Kidney (tissue), 13 donors: ENCODE measurements at regions not wholly inside any gene's neighbourhood (a gene's known extent, or its start where the extent isn't known, plus 50 kb on each side); places are given as distances from the start of the nearest gene placed in this dataset.

Experiments
- DNase-seq, 5 donors: peaks; one replicate each; pipeline ENCODE4 v3.0.0-alpha.2; 2013 to 2020
- FAIRE-seq: peaks from 2 replicates; lab custom pipeline; 2012; peaks lifted over from hg19 to GRCh38; lab: Jason Lieb, UNC
- H3K27ac ChIP-seq, 2 donors: one replicate each; pipeline ENCODE4 v1.7.0; 2013; ENCODE audit warnings: low read depth in 2 of 2, low read length in 2 of 2, inconsistent platforms in 1 of 2
- H3K27me3 ChIP-seq: one replicate; pipeline ENCODE4 v1.7.1; 2013; ENCODE audit warnings: low read length, inconsistent platforms; ENCODE audit not compliant: control insufficient read depth, insufficient read depth
- H3K36me3 ChIP-seq, 3 donors: one replicate each; pipeline versions ENCODE4 v1.7.0 to v1.7.1; 2013; ENCODE audit warnings: low read length in 3 of 3, control low read depth in 1 of 3, inconsistent platforms in 1 of 3; ENCODE audit not compliant: insufficient read depth in 3 of 3, control insufficient read depth in 2 of 3
- H3K4me1 ChIP-seq, 3 donors: one replicate each; pipeline versions ENCODE4 v1.7.0 to v1.7.1; 2013; ENCODE audit warnings: low read length in 3 of 3, inconsistent platforms in 1 of 3, low read depth in 1 of 3; ENCODE audit not compliant: control insufficient read depth in 2 of 3, insufficient read depth in 2 of 3
- H3K4me3 ChIP-seq, 3 donors: one replicate each; pipeline versions ENCODE4 v1.7.0 to v1.8.1; 2013; ENCODE audit warnings: low read length in 3 of 3, control low read depth in 1 of 3, inconsistent platforms in 1 of 3
- H3K9ac ChIP-seq, 3 donors: one replicate each; pipeline versions ENCODE4 v1.7.0 to v1.7.1; 2013; ENCODE audit warnings: low read length in 3 of 3, control low read depth in 1 of 3, inconsistent platforms in 1 of 3
- H3K9me3 ChIP-seq, 3 donors: one replicate each; pipeline versions ENCODE4 v1.7.0 to v1.7.1; 2013; ENCODE audit warnings: low read length in 3 of 3, control low read depth in 1 of 3, inconsistent platforms in 1 of 3; ENCODE audit not compliant: control insufficient read depth in 2 of 3, insufficient read depth in 1 of 3
- intact Hi-C: fragments of 100-400 bp; cut with DNase I; formaldehyde crosslinking; loops from one replicate; pipeline ENCODE4 v1.11.1; 2022
- TF ChIP-seq, protein P1 (sequence below): IDR thresholded peaks from 3 replicates; pipeline ENCODE4 v1.5.1; 2012; ENCODE audit warnings: mild to moderate bottlenecking, moderate library complexity, borderline replicate concordance; ENCODE audit not compliant: insufficient read depth; ENCODE audit errors: extremely low read depth
- donor health status: control.
- donor health status: control.
- donor health status: control.
- donor health status: control.
- donor health status: control.
- donor health status: DM: yes; HTN: yes; CAD: no.
- donor health status: Normal renal cell carcinoma (clear cell type).

DNA sequence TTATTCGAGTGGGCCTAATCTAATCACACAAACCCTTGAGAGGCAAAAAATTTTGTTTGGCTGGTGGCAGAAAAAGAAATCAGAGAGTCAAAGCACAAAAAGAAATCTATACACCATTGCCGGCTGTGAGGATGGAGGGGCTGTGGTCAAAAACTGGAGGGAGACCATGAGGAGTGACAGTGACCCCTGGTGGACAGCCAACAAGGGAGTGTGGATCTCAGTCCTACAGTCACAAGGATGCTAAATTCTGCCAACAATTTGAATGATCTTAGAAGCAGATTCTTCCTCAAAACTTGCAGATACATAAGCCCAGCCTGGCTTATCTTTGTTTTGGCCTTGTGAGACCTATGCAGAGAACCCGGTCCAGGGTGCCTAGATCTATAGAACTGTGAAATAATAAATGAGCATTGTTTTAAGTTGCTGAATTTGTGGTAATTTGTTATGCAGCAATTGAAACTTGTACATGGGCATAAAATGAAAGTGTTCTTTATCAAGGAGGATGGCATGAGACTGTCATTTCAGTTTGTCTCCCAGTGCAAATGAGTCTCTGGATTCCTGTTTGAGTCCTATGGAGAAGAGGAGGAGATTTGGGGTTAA is 103.0 kb upstream of the ARHGEF26 start:
- H3K36me3 ChIP-seq, result no peaks in the 10 kb centered on the region
- intact Hi-C loops, result no loop called here
- TF ChIP-seq, protein P1, sequence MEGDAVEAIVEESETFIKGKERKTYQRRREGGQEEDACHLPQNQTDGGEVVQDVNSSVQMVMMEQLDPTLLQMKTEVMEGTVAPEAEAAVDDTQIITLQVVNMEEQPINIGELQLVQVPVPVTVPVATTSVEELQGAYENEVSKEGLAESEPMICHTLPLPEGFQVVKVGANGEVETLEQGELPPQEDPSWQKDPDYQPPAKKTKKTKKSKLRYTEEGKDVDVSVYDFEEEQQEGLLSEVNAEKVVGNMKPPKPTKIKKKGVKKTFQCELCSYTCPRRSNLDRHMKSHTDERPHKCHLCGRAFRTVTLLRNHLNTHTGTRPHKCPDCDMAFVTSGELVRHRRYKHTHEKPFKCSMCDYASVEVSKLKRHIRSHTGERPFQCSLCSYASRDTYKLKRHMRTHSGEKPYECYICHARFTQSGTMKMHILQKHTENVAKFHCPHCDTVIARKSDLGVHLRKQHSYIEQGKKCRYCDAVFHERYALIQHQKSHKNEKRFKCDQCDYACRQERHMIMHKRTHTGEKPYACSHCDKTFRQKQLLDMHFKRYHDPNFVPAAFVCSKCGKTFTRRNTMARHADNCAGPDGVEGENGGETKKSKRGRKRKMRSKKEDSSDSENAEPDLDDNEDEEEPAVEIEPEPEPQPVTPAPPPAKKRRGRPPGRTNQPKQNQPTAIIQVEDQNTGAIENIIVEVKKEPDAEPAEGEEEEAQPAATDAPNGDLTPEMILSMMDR, result no peak
- no peak overlapping the region for H3K27ac ChIP-seq
- H3K9ac ChIP-seq, result no peak overlapping the region
- H3K9me3 ChIP-seq, result no peaks in the 10 kb centered on the region
- DNase-seq, result peak in 2 of 5 donors; percentile 12 to 13
- H3K27me3 ChIP-seq, result no peaks in the 10 kb centered on the region
- no peaks in the 10 kb centered on the region for H3K4me1 ChIP-seq
- FAIRE-seq, result no peak
- no peak overlapping the region for H3K4me3 ChIP-seq

DNA sequence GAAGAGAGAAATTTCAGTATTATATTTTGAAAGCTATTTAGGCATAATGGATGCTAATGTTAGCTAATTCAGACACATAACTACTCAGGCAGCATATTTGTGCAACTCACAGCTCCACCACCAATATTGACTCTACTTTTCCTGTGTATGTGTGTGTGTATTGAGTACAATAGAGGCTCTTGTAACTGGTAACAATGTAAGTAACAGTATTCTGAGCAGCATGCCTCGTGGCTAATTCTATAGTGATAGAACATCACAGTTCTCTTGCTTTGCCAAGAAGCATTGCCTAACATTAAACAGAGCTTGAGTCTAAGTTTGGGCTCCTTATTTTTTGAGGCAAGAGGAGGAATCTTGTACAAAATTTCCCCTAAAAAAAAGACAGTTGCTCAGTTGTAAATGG is 98.6 kb upstream of the ARHGEF26 start:
- Histone ChIP-seq H3K27ac (no peak overlapping the region), H3K4me3 (no peak overlapping the region), H3K27me3 (no peaks in the 10 kb centered on the region), H3K36me3 (no peaks in the 10 kb centered on the region), H3K4me1 (no peaks in the 10 kb centered on the region), H3K9me3 (no peaks in the 10 kb centered on the region), H3K9ac (no peak overlapping the region)
- TF ChIP-seq, protein P1, result no peak
- intact Hi-C loops, result no loop called here
- DNase-seq (no peak), FAIRE-seq (no peak)

DNA sequence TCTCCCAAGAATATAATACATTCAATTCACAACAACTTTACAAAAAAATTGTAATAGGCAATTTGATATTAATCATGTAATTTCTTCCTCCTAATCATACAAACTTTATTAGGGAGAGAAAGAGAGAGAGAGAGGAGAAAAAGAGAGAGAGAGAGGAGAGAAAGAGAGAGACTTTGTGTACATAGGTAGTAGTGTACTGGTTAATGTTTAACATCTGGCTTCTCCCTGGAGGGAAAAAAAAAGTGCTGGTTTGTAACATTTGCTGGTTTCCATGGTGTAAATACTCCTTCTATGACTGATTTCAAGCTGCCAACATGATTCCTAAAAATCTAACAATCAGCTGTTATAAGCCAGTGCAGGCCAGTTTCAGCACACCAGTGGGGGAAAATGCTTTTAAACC is 98.0 kb upstream of the ARHGEF26 start:
- FAIRE-seq, result peak; percentile 68
- no peak overlapping the region for H3K27ac ChIP-seq
- peak in 2 of 5 donors; percentile 76 to 85 for DNase-seq
- H3K9ac ChIP-seq, result no peak overlapping the region
- H3K4me1 ChIP-seq, result no peaks in the 10 kb centered on the region
- H3K9me3 ChIP-seq, result no peaks in the 10 kb centered on the region
- no peaks in the 10 kb centered on the region for H3K36me3 ChIP-seq
- no peaks in the 10 kb centered on the region for H3K27me3 ChIP-seq
- intact Hi-C loops, result no loop called here
- TF ChIP-seq, protein P1, result no peak
- no peak overlapping the region for H3K4me3 ChIP-seq

DNA sequence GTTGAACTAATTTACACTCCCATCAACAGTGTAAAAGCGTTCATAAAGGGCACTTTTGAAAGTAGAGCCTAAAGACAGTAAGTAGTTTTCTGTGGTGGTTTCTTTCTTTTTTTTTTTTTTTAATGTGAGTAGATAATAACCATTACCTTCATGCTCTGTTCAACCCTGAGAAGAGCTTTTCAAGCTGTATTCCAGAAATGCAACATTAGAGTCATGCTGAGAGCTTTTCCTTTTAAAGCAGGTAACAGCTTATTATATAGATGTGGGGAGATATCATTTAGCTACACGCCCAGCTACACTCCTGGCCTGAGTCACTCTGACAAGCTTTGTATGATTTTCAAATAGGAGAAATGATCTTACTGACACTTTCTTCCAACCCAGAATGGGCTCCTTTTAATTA is 96.2 kb upstream of the ARHGEF26 start:
- no peaks in the 10 kb centered on the region for H3K9me3 ChIP-seq
- TF ChIP-seq, protein P1, result no peak
- no peak overlapping the region for H3K27ac ChIP-seq
- intact Hi-C loops, result no loop called here
- no peak overlapping the region for H3K9ac ChIP-seq
- H3K36me3 ChIP-seq, result no peaks in the 10 kb centered on the region
- no peak for FAIRE-seq
- no peaks in the 10 kb centered on the region for H3K27me3 ChIP-seq
- DNase-seq, result no peak
- H3K4me3 ChIP-seq, result no peak overlapping the region
- H3K4me1 ChIP-seq, result no peaks in the 10 kb centered on the region
